HG03520 (cell line): ENCODE measurements at regions not wholly inside any gene's neighbourhood (a gene's known extent, or its start where the extent isn't known, plus 50 kb on each side); places are given as distances from the start of the nearest gene placed in this dataset.
A peak's percentile ranks its signal among the peaks of the same experiment; 100 is the strongest.
"Not testable (repeated sequence)": the region's sequence is repeated elsewhere in the genome, so short reads cannot be mapped to it uniquely, and the experiment has no call there.

Source experiments
- ATAC-seq: cut with Tn5 transposase; IDR thresholded peaks from one replicate; pipeline ENCODE4 v1.9.1; 2021; ENCODE audit warnings: mild to moderate bottlenecking, moderate library complexity; ENCODE audit not compliant: unreplicated experiment

DNA sequence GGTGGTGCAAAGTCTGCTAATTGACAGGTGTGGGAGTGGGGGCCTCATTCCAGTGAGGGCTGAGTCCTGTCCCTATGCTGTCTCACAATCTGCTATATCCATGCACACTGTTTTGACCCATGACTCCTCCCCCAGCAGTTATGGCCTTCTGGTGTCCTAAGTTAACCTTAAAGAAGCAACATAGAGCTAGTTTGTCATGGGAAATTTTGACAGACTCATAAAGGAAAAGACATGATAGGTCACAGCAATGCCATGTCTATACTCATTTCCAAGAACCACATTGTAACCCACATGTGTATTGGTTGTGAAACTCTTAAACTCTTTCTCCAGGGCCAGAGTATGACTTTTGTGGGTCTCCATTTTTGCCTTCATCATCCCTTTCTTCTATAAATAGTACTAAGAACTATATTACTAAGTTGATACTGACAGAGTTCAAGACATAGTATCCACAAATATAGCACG lies 78.2 kb upstream of the SLC1A4 start:
- no peak for ATAC-seq

DNA sequence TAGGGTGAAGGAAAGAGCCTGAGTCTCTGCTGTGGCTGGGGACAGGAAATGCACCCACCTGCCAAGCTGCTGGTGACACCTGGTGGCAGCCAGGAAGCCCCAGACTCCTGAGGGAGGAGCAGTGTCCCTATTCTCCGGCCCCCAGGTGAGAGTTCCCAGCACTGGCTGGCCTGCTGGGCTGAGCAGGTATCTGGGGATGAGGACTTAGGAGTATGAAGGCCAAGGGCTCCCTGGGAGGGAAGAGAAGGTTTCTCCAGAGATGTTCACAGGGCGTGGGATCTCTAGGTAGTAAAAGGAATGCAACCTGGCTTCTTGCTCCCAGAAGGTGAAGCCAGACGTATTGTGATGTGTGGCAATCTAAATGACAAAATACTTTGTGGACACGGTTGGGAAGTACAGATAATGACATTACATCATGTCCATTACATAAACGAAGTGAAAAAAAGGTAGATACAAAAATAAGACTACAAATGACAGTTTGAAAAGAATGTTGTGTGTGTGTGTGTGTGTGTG lies 75.8 kb upstream of the SLC1A4 start:
- ATAC-seq = no peak

- no peak for ATAC-seq
Observed at GRCh38 chr2:64914247-64914646, 75.0 kb upstream of the SLC1A4 start.

DNA sequence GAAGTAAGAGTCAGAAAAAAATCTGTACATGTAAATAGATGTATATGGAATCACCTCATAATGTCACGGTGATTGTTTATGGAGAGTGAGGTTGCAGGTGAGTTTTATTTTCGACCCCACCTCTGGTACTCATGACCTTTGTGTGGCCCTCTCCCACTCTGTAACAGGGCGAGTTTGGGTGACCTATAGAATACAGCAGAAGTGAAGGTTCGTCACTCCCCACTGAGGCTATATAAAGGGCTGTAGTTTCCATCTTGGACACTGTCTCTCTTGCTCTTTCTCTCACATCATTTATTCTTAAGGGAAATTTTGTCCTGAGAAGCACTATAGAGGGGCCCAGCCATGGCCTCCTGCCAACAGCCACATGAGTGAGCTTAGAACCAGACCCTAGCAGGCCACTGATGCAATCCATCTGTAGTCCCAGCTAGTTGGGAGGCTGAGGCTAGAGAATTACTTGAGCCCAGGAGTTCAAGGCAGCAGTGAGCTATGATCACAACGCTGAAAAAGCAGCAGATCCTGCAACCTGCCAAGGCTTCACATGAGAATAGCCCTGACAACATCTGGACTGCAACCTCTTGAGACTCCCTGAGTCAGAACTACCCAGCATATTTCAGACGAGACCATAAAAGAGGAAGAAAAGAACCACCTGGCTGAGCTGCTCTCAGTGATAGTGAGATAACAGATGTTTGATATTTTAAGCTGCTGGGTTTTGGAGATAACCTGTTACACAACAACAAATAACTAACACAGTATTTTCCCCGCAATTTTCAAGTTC lies 74.3 kb upstream of the SLC1A4 start:
- peak; percentile 58 for ATAC-seq

- ATAC-seq = no peak
Observed at GRCh38 chr2:64915510-64915900, 73.7 kb upstream of the SLC1A4 start.

GRCh38 chr2:64918220-64918886 lies 70.8 kb upstream of the SLC1A4 start:
- ATAC-seq = no peak

- no peak for ATAC-seq
Observed at GRCh38 chr2:64919261-64919660, 69.9 kb upstream of the SLC1A4 start.

GRCh38 chr2:64922482-64923384 lies 66.5 kb upstream of the SLC1A4 start:
- no peak for ATAC-seq

DNA sequence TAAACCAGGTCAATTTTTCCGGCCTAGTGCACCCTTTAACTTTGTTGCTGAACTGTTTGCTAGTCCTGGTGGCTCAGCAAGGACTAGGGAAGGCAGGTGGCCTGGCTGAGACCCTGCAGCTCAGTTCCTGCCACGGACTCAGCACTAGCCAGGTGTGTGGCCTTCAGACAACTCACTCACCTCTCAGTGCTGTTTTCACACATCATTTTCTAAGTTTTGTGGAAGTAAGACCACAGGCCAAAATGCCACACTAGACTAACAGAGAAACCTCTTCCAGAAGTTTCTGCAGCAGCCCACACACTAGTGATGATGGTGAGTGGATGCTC lies 65.9 kb upstream of the SLC1A4 start:
- no peak for ATAC-seq

DNA sequence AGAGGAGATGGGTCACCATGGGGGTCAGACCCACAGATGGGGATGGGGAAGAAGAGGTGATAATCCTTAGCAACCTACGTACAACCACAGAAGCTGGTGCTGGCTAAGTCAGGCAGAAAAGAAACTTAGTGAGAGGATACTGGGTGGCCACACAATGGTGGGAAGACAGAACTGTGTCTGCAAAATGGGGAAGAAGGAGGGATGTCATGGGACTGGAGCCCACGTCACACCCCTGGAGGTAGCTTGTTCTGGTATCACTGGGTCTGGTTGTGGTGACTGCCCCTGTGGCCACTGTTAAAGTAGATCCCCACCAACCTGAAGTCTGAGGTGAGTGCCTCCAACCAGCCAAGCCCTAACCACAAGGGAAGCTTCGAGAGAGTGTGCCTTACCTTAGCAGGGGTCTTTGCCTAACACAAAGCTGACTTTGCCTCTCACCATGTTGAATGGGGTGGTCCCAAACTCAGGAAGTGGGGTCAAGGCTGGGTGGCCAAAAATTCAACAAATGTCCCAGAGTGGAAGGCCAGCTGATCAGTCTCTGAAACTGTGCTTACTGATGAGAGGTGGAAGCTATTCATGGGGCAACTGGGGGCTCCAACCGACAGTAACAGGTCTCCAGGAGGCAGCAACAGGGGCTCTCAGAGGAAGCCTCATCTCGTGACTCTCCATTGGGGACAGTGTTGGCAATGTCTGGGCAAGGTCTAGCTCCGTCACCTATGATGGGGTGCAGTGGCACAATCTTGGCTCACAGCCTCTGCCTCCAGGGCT lies 64.8 kb upstream of the SLC1A4 start:
- ATAC-seq = no peak

GRCh38 chr2:64925930-64926722 lies 63.1 kb upstream of the SLC1A4 start:
- not testable (repeated sequence) for ATAC-seq

DNA sequence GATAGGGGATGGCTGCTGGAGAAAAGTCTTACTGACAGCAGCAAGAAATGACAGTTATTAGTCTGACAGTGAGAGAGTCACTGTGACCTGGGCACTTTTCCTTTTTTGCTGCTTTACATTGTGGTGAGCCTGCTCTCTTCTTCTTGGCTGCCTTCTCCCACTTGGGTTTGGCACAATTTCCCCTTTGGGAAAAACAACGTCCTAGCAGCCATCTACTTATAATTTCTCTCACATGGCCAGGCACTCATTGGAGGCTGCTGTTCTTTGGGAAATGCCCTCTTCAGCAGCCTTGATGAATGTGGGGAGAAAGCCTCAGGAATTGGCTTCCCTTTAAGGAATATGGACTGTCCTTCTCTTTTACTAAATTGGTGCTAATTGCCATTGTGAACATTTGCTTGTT lies 60.4 kb upstream of the SLC1A4 start:
- ATAC-seq = no peak

- ATAC-seq = no peak
Observed at GRCh38 chr2:64929333-64929732, 59.9 kb upstream of the SLC1A4 start.

GRCh38 chr2:64930258-64930671 lies 58.9 kb upstream of the SLC1A4 start:
- no peak for ATAC-seq

DNA sequence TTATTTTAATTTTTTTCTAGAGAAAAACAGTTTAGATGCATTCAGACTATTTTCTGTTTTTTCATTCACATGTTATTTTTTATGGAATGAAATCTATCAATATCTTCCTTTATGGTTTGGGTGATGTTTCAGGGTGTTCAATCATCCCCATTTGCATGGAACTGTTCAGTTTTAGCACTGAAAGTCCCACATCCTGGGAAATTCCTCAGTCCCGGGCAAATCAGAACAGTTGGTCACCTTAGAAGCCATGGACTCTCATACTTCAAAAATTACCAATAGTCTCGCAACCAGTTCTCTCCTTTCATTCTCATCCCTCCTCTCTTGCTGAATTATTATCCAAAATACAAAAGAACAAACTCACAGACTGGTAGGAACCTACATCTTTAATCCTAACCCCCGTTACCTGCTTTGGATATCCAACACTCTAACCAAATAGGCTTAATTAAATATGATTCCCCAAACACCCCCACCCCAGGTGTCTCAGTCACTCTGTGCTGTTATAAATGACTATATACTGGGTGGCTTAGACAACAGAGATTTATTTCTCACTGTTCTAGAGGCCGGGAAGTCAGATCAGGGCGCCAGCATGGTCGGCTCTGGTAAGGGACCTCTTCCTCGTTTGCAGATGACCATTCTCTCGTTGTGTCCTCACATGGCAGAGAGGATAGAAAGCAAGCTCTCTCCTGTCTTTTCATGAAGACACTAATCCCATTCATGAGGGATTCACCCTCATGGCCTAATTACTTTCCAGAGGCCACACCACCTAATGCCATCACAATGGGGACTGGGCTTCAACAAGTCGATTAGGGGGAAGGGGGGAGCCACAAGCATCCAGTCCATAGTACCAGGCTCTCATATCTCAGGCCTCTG lies 57.7 kb upstream of the SLC1A4 start:
- ATAC-seq = no peak

DNA sequence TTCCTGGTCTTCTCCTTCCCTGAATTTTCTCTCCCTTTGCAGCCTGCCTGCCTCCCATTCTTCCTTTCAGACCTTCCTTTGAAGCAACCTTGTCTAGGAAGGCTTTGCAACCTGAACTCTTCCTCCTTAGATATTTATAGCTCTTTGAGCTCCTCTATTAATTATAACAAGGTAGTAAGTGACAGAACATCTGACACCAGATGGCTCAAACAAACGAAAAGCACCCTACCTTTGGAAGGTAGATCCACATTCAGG lies 57.2 kb upstream of the SLC1A4 start:
- no peak for ATAC-seq

GRCh38 chr2:64932371-64933216 lies 56.6 kb upstream of the SLC1A4 start:
- peak; percentile 84 for ATAC-seq

DNA sequence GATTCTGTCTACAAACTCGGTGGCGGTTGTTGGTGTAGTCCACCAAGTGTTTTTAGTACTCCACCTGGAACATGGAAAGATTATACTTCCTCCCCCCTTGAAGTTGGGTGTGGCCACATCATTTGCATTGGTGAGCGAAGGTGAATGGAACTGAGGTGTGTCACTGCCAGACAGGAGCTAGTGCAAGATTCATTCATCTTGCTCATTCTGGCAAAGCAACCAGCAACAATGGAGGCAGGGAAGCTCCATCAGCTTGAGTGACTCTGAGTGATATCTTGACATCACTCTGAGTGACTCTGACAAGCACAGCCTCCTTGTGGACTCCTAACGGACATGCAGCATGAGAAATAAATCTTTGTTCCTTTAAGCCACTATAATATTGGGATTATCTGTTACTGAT lies 54.7 kb upstream of the SLC1A4 start:
- no peak for ATAC-seq
